ENCODE measurements at regions not wholly inside any gene's neighbourhood (a gene's known extent, or its start where the extent isn't known, plus 50 kb on each side); places are given as distances from the start of the nearest gene placed in this dataset.

DNA sequence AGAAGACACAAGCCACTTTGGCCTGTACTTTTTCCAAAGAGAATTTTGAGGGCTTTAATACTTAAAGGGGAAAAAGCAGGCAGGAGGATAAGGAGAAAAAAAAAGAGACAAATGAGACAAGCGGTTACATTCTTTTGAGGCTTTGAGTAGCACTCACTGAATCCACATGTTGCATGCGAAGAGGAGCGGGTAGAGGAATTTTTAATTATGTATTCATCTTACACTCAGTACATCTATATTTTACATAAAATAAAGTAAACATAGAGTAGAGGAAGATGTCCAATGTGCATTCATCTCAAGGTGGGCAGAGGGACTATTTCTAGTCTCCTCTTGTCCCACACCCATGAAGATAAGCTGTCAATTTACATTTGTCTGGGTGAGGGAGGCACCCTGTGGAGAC is 266.9 kb downstream of the CD109 start:
- ATAC-seq (ENCODE audit: low read depth) (no peak), DNase-seq (no peak)
- no CpG with 5 or more reads among the region's 3 CpGs for WGBS (ENCODE audit: insufficient coverage)
- H3K27ac Mint-ChIP-seq: no peak overlapping the region
- H3K4me1 ChIP-seq (ENCODE audit: control insufficient read depth in 2 of 2, insufficient read depth in 2 of 2, low read length in 2 of 2): no peaks in the 10 kb centered on the region
- no peaks in the 10 kb centered on the region for H3K9me3 Mint-ChIP-seq (ENCODE audit: insufficient read depth)
- no peaks in the 10 kb centered on the region for H3K79me2 ChIP-seq (ENCODE audit: control insufficient read depth, insufficient read depth, low read length)
- intact Hi-C loops (cut with micrococcal nuclease): no loop called here
- no peaks in the 10 kb centered on the region for H3K36me3 ChIP-seq (replicated peaks in 1 of 2; ENCODE audit: control extremely low read depth in 1 of 2, control insufficient read depth in 1 of 2, extremely low read depth in 1 of 2, insufficient read depth in 2 of 2, low read length in 1 of 2)
- H2AFZ ChIP-seq (ENCODE audit: insufficient read depth, low read depth, low read length, poor library complexity, severe bottlenecking): no peak overlapping the region
- no peak overlapping the region for H3K27ac ChIP-seq (ENCODE audit: low read length in 2 of 2)
- no peak overlapping the region for H3K4me3 ChIP-seq (ENCODE audit: control extremely low read depth in 1 of 5, extremely low read depth in 1 of 5, insufficient read depth in 1 of 5, low read depth in 2 of 5, low read length in 4 of 5)
- ChIA-PET CTCF (no interaction called here), POLR2A (no interaction called here)
- no peak overlapping the region for H3K4me3 Mint-ChIP-seq
- H3K27me3 Mint-ChIP-seq: no peaks in the 10 kb centered on the region
- H3K4me2 ChIP-seq (replicated peaks; ENCODE audit: low read depth, low read length, poor library complexity, severe bottlenecking): no peak overlapping the region
- TF ChIP-seq EZH2 (IDR thresholded peaks at IDR 0.05; ENCODE audit: borderline replicate concordance, insufficient read depth, low read depth, low read length, poor library complexity, severe bottlenecking): no peak
- TF ChIP-seq, protein P1, sequence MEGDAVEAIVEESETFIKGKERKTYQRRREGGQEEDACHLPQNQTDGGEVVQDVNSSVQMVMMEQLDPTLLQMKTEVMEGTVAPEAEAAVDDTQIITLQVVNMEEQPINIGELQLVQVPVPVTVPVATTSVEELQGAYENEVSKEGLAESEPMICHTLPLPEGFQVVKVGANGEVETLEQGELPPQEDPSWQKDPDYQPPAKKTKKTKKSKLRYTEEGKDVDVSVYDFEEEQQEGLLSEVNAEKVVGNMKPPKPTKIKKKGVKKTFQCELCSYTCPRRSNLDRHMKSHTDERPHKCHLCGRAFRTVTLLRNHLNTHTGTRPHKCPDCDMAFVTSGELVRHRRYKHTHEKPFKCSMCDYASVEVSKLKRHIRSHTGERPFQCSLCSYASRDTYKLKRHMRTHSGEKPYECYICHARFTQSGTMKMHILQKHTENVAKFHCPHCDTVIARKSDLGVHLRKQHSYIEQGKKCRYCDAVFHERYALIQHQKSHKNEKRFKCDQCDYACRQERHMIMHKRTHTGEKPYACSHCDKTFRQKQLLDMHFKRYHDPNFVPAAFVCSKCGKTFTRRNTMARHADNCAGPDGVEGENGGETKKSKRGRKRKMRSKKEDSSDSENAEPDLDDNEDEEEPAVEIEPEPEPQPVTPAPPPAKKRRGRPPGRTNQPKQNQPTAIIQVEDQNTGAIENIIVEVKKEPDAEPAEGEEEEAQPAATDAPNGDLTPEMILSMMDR (IDR thresholded peaks at IDR 0.05): no peak
- H3K9me3 ChIP-seq (ENCODE audit: control extremely low read depth in 1 of 3, control insufficient read depth in 2 of 3, insufficient read depth in 1 of 3, low read length in 2 of 3): no peaks in the 10 kb centered on the region
- H3K4me1 Mint-ChIP-seq: no peaks in the 10 kb centered on the region
- no peaks in the 10 kb centered on the region for H4K20me1 ChIP-seq (ENCODE audit: control insufficient read depth, insufficient read depth, low read length, poor library complexity, severe bottlenecking)
- no peaks in the 10 kb centered on the region for H3K27me3 ChIP-seq (replicated peaks in 1 of 4; ENCODE audit: control extremely low read depth in 1 of 4, control insufficient read depth in 3 of 4, insufficient read depth in 4 of 4, low read length in 3 of 4)
- H3K9ac ChIP-seq (ENCODE audit: low read length): no peak overlapping the region

DNA sequence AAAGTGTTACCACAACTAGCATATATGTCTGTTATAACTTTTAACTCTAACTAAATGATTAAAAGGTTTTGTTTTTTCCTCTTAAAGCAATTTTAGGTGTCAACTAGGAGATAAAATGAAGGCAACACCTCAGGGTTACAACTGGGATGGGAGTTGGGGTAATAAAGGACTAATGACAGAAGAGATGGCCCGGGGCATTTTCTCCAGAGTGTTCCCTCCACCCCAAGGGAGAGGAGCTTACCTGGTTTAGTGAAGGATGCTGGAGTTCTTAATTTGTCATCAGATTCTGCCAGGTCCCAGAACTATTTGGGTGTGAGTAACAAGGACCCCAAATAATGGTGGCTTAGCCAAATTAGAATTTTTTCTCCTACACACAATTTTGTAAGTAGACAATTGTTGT is 260.3 kb downstream of the CD109 start:
- ATAC-seq (ENCODE audit: low read depth) (no peak), DNase-seq (no peak)
- Mint-ChIP-seq H3K4me3 (no peak overlapping the region), H3K9me3 (ENCODE audit: insufficient read depth) (no peaks in the 10 kb centered on the region), H3K4me1 (no peaks in the 10 kb centered on the region), H3K27me3 (no peaks in the 10 kb centered on the region), H3K27ac (no peak overlapping the region)
- H3K9ac ChIP-seq (ENCODE audit: low read length): no peak overlapping the region
- POLR2A ChIA-PET: no interaction called here
- H3K4me1 ChIP-seq (ENCODE audit: control insufficient read depth in 2 of 2, insufficient read depth in 2 of 2, low read length in 2 of 2): no peaks in the 10 kb centered on the region
- H3K27ac ChIP-seq (ENCODE audit: low read length in 2 of 2): no peak overlapping the region
- H3K36me3 ChIP-seq (replicated peaks in 1 of 2; ENCODE audit: control extremely low read depth in 1 of 2, control insufficient read depth in 1 of 2, extremely low read depth in 1 of 2, insufficient read depth in 2 of 2, low read length in 1 of 2): no peaks in the 10 kb centered on the region
- no peak overlapping the region for H3K4me3 ChIP-seq (ENCODE audit: control extremely low read depth in 1 of 5, extremely low read depth in 1 of 5, insufficient read depth in 1 of 5, low read depth in 2 of 5, low read length in 4 of 5)
- no peak overlapping the region for H2AFZ ChIP-seq (ENCODE audit: insufficient read depth, low read depth, low read length, poor library complexity, severe bottlenecking)
- no peaks in the 10 kb centered on the region for H3K27me3 ChIP-seq (replicated peaks in 1 of 4; ENCODE audit: control extremely low read depth in 1 of 4, control insufficient read depth in 3 of 4, insufficient read depth in 4 of 4, low read length in 3 of 4)
- intact Hi-C loops (cut with micrococcal nuclease): no loop called here
- CTCF ChIA-PET: no interaction called here
- H3K9me3 ChIP-seq (ENCODE audit: control extremely low read depth in 1 of 3, control insufficient read depth in 2 of 3, insufficient read depth in 1 of 3, low read length in 2 of 3): no peaks in the 10 kb centered on the region
- TF ChIP-seq, protein P1 (IDR thresholded peaks at IDR 0.05): no peak
- TF ChIP-seq EZH2 (IDR thresholded peaks at IDR 0.05; ENCODE audit: borderline replicate concordance, insufficient read depth, low read depth, low read length, poor library complexity, severe bottlenecking): no peak
- no peak overlapping the region for H3K4me2 ChIP-seq (replicated peaks; ENCODE audit: low read depth, low read length, poor library complexity, severe bottlenecking)
- no peaks in the 10 kb centered on the region for H4K20me1 ChIP-seq (ENCODE audit: control insufficient read depth, insufficient read depth, low read length, poor library complexity, severe bottlenecking)
- no peaks in the 10 kb centered on the region for H3K79me2 ChIP-seq (ENCODE audit: control insufficient read depth, insufficient read depth, low read length)
- WGBS (ENCODE audit: insufficient coverage): no CpG with 5 or more reads among the region's 1 CpG
